ENCODE measurements at regions not wholly inside any gene's neighbourhood (a gene's known extent, or its start where the extent isn't known, plus 50 kb on each side); places are given as distances from the start of the nearest gene placed in this dataset.

DNA sequence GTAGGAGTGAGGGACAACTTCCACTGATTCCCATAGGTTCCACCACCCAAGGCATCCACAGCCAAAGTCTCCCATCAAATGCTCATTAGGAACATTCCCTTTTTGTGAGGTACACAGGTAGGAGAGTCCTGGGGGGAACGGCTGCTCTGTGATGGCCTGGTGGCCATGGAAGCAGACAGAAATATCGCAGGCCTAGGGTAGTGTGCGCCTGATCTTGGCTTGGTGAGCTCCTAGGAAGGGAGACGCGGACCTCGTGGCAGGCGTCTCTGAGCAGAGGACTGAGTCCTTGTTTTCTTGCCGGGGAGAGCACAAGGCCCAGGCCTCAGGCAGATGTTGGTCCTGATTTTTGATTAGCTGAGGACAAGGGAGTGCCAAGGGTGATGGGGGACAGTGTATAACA is 99.5 kb downstream of the SNRPN start:
- peaks cover 56% of the 10 kb centered on the region for H3K36me3 ChIP-seq (ENCODE audit: insufficient read depth, low read length)
- H3K4me3 ChIP-seq (ENCODE audit: low read length) = no peak overlapping the region
- no peak overlapping the region for H3K27ac ChIP-seq (ENCODE audit: low read length)
- TF ChIP-seq POLR2AphosphoS5 (IDR thresholded peaks at IDR 0.05) (no peak), EZH2 (IDR thresholded peaks at IDR 0.05; ENCODE audit: borderline replicate concordance, insufficient read depth, low read length, poor library complexity, severe bottlenecking) (no peak), MXI1 (conservative IDR thresholded peaks at IDR 0.05; ENCODE audit: poor library complexity, severe bottlenecking) (no peak)
- no peak overlapping the region for H3K4me2 ChIP-seq (ENCODE audit: low read length)
- no peak overlapping the region for H2AFZ ChIP-seq (ENCODE audit: low read depth, low read length)
- H3K79me2 ChIP-seq (replicated peaks; ENCODE audit: insufficient read depth, low read length) = no peaks in the 10 kb centered on the region
- no peaks in the 10 kb centered on the region for H3K27me3 ChIP-seq (ENCODE audit: insufficient read depth, low read depth, low read length)
- no peaks in the 10 kb centered on the region for H4K20me1 ChIP-seq (ENCODE audit: insufficient read depth)
- no peaks in the 10 kb centered on the region for H3K9me2 ChIP-seq (ENCODE audit: insufficient read depth, low read length)
- H3F3A ChIP-seq (ENCODE audit: insufficient read depth, low read length, poor library complexity, severe bottlenecking) = no peaks in the 10 kb centered on the region
- no peak overlapping the region for H3K9ac ChIP-seq (ENCODE audit: low read length)
- peaks cover 98% of the 10 kb centered on the region for H3K9me3 ChIP-seq (ENCODE audit: low read length)

DNA sequence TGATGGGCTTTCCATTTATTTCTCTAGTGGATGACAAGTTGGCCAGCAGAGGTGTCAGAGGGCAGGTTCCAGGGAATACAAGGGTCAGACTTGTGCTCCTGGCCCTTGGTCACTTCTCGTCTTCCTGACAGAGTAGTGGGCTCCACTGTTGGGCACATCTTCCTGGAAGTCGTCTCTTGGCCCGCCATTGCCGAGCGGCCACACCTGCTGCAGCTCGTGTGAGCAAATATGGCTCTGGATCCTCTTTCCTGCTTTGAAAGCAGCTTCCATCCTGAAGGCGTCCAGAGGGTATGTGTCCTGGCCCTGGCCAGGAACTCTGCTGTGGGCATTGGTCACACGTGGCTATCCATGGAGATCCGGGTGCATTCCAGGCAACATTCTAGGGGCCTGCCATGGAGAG is 100.2 kb downstream of the SNRPN start:
- H3K36me3 ChIP-seq (ENCODE audit: insufficient read depth, low read length) = peaks cover 62% of the 10 kb centered on the region
- no peaks in the 10 kb centered on the region for H3K9me2 ChIP-seq (ENCODE audit: insufficient read depth, low read length)
- no peak overlapping the region for H3K9ac ChIP-seq (ENCODE audit: low read length)
- H3K9me3 ChIP-seq (ENCODE audit: low read length) = peaks cover 99% of the 10 kb centered on the region
- H4K20me1 ChIP-seq (ENCODE audit: insufficient read depth) = no peaks in the 10 kb centered on the region
- no peak overlapping the region for H3K4me2 ChIP-seq (ENCODE audit: low read length)
- H3K27me3 ChIP-seq (ENCODE audit: insufficient read depth, low read depth, low read length) = no peaks in the 10 kb centered on the region
- no peak for TF ChIP-seq MXI1 (conservative IDR thresholded peaks at IDR 0.05; ENCODE audit: poor library complexity, severe bottlenecking)
- TF ChIP-seq EP300 (conservative IDR thresholded peaks at IDR 0.05; ENCODE audit: poor library complexity, severe bottlenecking) = no peak
- no peak for TF ChIP-seq RAD21 (conservative IDR thresholded peaks at IDR 0.05)
- TF ChIP-seq, protein P1, sequence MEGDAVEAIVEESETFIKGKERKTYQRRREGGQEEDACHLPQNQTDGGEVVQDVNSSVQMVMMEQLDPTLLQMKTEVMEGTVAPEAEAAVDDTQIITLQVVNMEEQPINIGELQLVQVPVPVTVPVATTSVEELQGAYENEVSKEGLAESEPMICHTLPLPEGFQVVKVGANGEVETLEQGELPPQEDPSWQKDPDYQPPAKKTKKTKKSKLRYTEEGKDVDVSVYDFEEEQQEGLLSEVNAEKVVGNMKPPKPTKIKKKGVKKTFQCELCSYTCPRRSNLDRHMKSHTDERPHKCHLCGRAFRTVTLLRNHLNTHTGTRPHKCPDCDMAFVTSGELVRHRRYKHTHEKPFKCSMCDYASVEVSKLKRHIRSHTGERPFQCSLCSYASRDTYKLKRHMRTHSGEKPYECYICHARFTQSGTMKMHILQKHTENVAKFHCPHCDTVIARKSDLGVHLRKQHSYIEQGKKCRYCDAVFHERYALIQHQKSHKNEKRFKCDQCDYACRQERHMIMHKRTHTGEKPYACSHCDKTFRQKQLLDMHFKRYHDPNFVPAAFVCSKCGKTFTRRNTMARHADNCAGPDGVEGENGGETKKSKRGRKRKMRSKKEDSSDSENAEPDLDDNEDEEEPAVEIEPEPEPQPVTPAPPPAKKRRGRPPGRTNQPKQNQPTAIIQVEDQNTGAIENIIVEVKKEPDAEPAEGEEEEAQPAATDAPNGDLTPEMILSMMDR (IDR thresholded peaks at IDR 0.05; ENCODE audit: poor library complexity, severe bottlenecking) = no peak
- TF ChIP-seq POLR2AphosphoS5 (IDR thresholded peaks at IDR 0.05) = no peak
- TF ChIP-seq SMC3 (conservative IDR thresholded peaks at IDR 0.05; ENCODE audit: poor library complexity) = no peak
- TF ChIP-seq TAF1 (IDR thresholded peaks at IDR 0.05; ENCODE audit: low read depth) = no peak
- TF ChIP-seq, protein P2, sequence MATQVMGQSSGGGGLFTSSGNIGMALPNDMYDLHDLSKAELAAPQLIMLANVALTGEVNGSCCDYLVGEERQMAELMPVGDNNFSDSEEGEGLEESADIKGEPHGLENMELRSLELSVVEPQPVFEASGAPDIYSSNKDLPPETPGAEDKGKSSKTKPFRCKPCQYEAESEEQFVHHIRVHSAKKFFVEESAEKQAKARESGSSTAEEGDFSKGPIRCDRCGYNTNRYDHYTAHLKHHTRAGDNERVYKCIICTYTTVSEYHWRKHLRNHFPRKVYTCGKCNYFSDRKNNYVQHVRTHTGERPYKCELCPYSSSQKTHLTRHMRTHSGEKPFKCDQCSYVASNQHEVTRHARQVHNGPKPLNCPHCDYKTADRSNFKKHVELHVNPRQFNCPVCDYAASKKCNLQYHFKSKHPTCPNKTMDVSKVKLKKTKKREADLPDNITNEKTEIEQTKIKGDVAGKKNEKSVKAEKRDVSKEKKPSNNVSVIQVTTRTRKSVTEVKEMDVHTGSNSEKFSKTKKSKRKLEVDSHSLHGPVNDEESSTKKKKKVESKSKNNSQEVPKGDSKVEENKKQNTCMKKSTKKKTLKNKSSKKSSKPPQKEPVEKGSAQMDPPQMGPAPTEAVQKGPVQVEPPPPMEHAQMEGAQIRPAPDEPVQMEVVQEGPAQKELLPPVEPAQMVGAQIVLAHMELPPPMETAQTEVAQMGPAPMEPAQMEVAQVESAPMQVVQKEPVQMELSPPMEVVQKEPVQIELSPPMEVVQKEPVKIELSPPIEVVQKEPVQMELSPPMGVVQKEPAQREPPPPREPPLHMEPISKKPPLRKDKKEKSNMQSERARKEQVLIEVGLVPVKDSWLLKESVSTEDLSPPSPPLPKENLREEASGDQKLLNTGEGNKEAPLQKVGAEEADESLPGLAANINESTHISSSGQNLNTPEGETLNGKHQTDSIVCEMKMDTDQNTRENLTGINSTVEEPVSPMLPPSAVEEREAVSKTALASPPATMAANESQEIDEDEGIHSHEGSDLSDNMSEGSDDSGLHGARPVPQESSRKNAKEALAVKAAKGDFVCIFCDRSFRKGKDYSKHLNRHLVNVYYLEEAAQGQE (IDR thresholded peaks at IDR 0.05; ENCODE audit: borderline replicate concordance) = no peak
- no peak for TF ChIP-seq EZH2 (IDR thresholded peaks at IDR 0.05; ENCODE audit: borderline replicate concordance, insufficient read depth, low read length, poor library complexity, severe bottlenecking)
- H2AFZ ChIP-seq (ENCODE audit: low read depth, low read length) = no peak overlapping the region
- no peak overlapping the region for H3K27ac ChIP-seq (ENCODE audit: low read length)
- H3F3A ChIP-seq (ENCODE audit: insufficient read depth, low read length, poor library complexity, severe bottlenecking) = no peaks in the 10 kb centered on the region
- H3K79me2 ChIP-seq (replicated peaks; ENCODE audit: insufficient read depth, low read length) = no peaks in the 10 kb centered on the region
- no peak overlapping the region for H3K4me3 ChIP-seq (ENCODE audit: low read length)
